ENCODE measurements at regions not wholly inside any gene's neighbourhood (a gene's known extent, or its start where the extent isn't known, plus 50 kb on each side); places are given as distances from the start of the nearest gene placed in this dataset.

DNA sequence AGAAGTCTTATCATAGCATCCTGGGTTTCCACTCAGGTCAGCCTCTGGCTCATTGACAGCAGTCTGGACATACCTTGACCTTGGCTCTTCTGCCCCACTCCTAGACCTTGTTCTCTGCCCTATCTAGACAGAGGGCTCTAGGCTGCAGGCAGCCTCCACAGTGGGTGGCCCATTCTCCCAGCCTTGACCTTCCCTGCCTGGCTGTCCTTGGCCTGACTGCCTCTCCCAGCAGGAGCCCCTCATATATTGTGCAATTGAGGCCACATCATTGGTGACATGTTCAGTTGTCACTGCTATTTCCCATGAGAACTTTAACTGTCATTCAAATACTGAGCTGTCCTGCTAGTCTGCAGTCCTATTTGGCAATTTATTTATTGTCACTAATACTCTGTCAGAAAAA, 503.4 kb downstream of the PLXNA4 start:
- TF ChIP-seq EZH2 (IDR thresholded peaks at IDR 0.05), result no peak
- TF ChIP-seq FOXP2 (optimal IDR thresholded peaks at IDR 0.05; ENCODE audit: control extremely low read depth, extremely low read length, insufficient read depth), result no peak
- no peak for TF ChIP-seq POLR2AphosphoS5 (IDR thresholded peaks at IDR 0.05; ENCODE audit: borderline replicate concordance, low read depth, low read length)
- DNase-seq (ENCODE audit: low read depth, low spot score), result no peak
- H3K9ac ChIP-seq (ENCODE audit: insufficient read length), result no peak overlapping the region
- no peaks in the 10 kb centered on the region for H3K36me3 ChIP-seq (ENCODE audit: insufficient read depth, low read length)
- no peaks in the 10 kb centered on the region for H3K9me3 ChIP-seq (ENCODE audit: low read depth, low read length)
- H3K4me3 ChIP-seq, result no peak overlapping the region
- no peak overlapping the region for H3K27ac ChIP-seq

DNA sequence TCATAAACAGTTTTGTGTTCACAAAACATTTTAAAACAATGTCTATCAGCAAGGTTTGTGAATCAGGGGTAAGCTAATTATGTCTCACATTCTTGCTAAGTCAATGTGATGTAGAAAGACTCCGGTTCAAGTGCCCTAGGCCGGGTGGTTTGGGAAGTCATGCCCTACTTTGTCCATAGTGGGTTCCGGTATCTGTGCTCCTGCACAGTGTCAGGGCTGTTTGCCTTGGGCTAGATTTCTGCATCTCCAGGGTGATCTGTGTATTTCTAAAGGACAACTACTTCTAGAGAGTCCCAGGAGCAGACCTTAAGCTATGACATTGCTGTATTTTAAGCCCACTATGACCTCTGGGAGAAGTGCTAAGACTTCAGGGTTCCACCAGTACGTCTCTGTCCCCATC, 504.1 kb downstream of the PLXNA4 start:
- H3K36me3 ChIP-seq (ENCODE audit: insufficient read depth, low read length), result no peaks in the 10 kb centered on the region
- no peak overlapping the region for H3K4me3 ChIP-seq
- no peaks in the 10 kb centered on the region for H3K9me3 ChIP-seq (ENCODE audit: low read depth, low read length)
- H3K27ac ChIP-seq, result no peak overlapping the region
- no peak for TF ChIP-seq POLR2AphosphoS5 (IDR thresholded peaks at IDR 0.05; ENCODE audit: borderline replicate concordance, low read depth, low read length)
- TF ChIP-seq FOXP2 (optimal IDR thresholded peaks at IDR 0.05; ENCODE audit: control extremely low read depth, extremely low read length, insufficient read depth), result no peak
- no peak for TF ChIP-seq EZH2 (IDR thresholded peaks at IDR 0.05)
- no peak for DNase-seq (ENCODE audit: low read depth, low spot score)
- H3K9ac ChIP-seq (ENCODE audit: insufficient read length), result no peak overlapping the region

DNA sequence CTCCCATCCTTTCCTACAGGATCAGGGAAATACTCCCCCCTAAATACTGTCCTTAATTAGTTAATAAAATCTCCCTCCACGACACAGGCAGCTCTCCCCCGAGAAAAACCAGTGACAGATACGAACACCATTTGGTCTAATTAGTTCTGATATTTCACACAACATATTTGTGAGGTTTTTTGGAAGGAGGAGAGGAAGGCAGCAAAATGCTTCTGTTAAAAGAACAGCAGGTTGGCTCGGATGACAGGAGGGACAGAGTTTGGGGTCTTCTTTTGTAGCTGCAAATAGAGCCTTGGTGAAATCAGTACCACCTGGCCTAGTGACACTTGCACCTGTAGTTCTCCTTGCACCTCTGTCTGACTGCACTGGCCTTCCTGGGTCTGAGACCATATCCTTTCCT, 507.0 kb downstream of the PLXNA4 start:
- H3K27ac ChIP-seq, result no peak overlapping the region
- H3K9ac ChIP-seq (ENCODE audit: insufficient read length), result no peak overlapping the region
- H3K36me3 ChIP-seq (ENCODE audit: insufficient read depth, low read length), result no peaks in the 10 kb centered on the region
- TF ChIP-seq POLR2AphosphoS5 (IDR thresholded peaks at IDR 0.05; ENCODE audit: borderline replicate concordance, low read depth, low read length) (no peak), EZH2 (IDR thresholded peaks at IDR 0.05) (no peak), FOXP2 (optimal IDR thresholded peaks at IDR 0.05; ENCODE audit: control extremely low read depth, extremely low read length, insufficient read depth) (no peak)
- no peak for DNase-seq (ENCODE audit: low read depth, low spot score)
- no peaks in the 10 kb centered on the region for H3K9me3 ChIP-seq (ENCODE audit: low read depth, low read length)
- H3K4me3 ChIP-seq, result no peak overlapping the region

DNA sequence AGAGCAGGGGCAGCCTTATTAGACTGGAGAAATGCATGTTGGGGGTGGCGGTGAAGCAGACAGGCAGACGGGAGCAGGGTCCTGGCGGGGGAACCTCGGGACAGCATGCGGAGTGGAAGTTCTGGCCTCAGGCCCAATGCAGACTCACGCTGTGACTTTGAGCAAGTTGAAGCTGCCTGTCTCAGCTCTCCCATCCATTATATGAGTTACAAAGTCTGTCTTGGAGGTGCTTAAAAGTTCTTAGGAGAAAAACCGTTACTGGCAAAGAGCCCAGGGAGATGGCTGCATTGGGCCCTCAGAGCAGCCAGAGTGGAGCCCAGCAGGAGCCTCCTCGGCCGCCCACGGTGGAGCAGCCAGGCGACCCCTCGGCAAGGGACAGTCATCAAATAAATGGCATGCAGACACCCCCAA, 509.5 kb downstream of the PLXNA4 start:
- TF ChIP-seq FOXP2 (optimal IDR thresholded peaks at IDR 0.05; ENCODE audit: control extremely low read depth, extremely low read length, insufficient read depth) (no peak), EZH2 (IDR thresholded peaks at IDR 0.05) (no peak)
- Histone ChIP-seq H3K4me3 (no peak overlapping the region), H3K36me3 (ENCODE audit: insufficient read depth, low read length) (no peaks in the 10 kb centered on the region), H3K9me3 (ENCODE audit: low read depth, low read length) (no peaks in the 10 kb centered on the region), H3K27ac (no peak overlapping the region), H3K9ac (ENCODE audit: insufficient read length) (no peak overlapping the region)
- no peak for DNase-seq (ENCODE audit: low read depth, low spot score)

DNA sequence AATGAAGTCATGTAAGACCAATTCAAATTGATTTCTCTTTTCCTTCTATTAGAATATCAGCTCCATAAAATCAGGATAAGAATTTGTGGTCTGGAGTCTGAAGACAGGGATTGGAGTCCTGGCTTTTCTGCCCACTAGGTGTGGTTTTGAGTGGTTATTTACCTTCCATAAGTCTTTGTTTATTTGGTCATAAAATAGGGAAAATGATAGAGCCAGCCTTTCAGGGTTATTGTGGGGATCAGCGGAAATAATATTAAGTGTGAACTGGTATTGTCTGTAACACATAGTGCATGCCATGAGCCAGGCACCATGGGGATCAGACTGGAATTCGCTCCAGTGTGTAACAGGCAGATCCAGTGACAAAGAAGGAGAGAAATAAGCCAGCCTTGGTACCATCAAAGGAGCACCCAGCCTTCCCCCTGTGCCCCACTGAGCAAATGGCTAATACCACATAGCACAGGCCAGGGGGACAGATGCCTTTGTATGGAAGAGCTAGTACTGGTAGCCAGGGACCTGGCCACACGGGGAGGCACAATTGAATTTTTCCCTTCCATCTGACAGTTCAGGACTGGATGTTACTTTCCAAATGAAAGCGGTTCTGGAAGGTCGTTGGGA, 509.7 kb upstream of the PODXL start:
- Histone ChIP-seq H3K4me3 (no peak overlapping the region), H3K27ac (no peak overlapping the region), H3K9ac (ENCODE audit: insufficient read length) (no peak overlapping the region), H3K9me3 (ENCODE audit: low read depth, low read length) (no peaks in the 10 kb centered on the region), H3K36me3 (ENCODE audit: insufficient read depth, low read length) (no peaks in the 10 kb centered on the region)
- TF ChIP-seq EZH2 (IDR thresholded peaks at IDR 0.05) (no peak), POLR2AphosphoS5 (IDR thresholded peaks at IDR 0.05; ENCODE audit: borderline replicate concordance, low read depth, low read length) (no peak), FOXP2 (optimal IDR thresholded peaks at IDR 0.05; ENCODE audit: control extremely low read depth, extremely low read length, insufficient read depth) (no peak)
- DNase-seq (ENCODE audit: low read depth, low spot score), result no peak

DNA sequence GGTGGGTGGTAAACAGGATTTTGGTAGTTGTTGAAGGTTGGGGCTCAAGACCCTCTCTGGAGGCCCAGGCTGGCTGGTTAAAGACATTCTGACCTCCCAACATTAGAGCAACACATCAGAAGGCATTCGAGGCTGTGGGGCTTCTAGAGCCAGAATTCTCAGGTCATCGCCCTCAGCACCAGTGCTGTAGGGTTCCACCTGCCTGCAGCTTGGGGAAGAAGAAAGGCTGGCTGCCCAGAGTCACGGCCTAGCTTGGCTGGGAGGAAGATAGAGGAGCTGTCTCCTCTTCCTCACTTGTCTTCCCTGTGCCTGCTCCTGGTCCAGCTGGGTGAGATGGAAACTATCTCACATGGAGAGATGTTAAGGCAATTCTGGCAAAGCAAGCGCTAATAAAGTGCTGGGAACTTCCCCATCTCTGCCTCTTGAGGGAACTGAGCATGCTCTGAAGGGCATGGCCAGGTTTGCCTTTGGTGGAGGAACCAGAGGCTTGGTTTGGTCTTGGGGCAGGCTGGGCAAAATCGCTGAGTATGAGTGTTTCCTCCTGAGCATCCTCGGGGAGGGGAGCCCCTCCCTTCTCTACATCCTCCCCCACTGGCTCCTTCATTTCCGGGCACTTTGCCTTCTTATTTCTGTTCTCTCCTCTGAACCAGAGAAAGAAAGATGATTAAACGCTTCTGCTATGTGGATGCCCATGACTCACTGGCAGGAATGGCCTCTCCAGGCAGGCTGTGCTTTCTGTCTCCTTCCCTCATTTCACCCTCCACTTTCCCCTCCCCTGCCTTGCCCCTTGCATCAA, 509.0 kb upstream of the PODXL start:
- Histone ChIP-seq H3K4me3 (no peak overlapping the region), H3K36me3 (ENCODE audit: insufficient read depth, low read length) (no peaks in the 10 kb centered on the region), H3K27ac (no peak overlapping the region), H3K9ac (ENCODE audit: insufficient read length) (no peak overlapping the region), H3K9me3 (ENCODE audit: low read depth, low read length) (no peaks in the 10 kb centered on the region)
- DNase-seq (ENCODE audit: low read depth, low spot score), result no peak
- TF ChIP-seq POLR2AphosphoS5 (IDR thresholded peaks at IDR 0.05; ENCODE audit: borderline replicate concordance, low read depth, low read length), result no peak
- TF ChIP-seq EZH2 (IDR thresholded peaks at IDR 0.05), result no peak
- no peak for TF ChIP-seq FOXP2 (optimal IDR thresholded peaks at IDR 0.05; ENCODE audit: control extremely low read depth, extremely low read length, insufficient read depth)

DNA sequence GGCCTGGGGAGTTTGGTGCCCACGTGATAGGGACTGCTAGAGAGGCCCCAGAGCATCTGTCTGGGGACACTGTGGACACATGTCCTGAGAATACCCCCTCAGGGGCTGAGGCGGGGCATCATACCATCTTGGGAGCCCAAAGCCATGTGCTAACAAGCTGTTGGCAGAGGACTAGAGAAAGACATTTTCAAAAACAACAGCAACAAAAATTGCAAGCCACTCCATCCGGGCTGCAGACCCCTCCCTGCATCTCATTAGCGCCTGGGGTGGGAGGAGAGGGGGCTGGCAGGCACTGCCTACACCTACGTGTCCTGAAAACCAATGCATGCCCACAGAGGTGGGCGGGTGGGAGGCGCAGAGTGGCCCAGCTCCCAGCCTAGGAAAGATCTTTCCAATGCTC, 507.4 kb upstream of the PODXL start:
- Histone ChIP-seq H3K9me3 (ENCODE audit: low read depth, low read length) (no peaks in the 10 kb centered on the region), H3K4me3 (no peak overlapping the region), H3K9ac (ENCODE audit: insufficient read length) (no peak overlapping the region), H3K36me3 (ENCODE audit: insufficient read depth, low read length) (no peaks in the 10 kb centered on the region), H3K27ac (no peak overlapping the region)
- no peak for TF ChIP-seq EZH2 (IDR thresholded peaks at IDR 0.05)
- no peak for DNase-seq (ENCODE audit: low read depth, low spot score)

DNA sequence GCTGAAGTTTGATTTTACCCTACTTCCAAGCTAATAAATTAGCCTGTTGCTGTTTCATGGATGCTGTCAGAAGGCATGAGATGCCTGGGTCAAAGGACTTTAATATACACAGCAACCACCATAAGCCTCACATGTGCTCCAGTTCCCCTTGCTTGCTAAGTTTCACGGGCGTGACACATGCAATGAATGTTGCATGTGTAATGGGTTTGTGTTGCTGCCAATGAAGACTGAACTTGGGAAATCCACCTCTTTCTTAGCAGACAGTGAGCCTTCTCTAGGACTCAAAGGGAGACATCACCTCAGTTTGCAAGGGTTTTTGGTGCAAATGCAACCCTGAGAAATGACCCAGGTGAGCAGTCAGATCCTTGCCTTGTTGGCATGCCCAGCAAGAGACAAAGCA, 505.5 kb upstream of the PODXL start:
- Histone ChIP-seq H3K9ac (ENCODE audit: insufficient read length) (no peak overlapping the region), H3K27ac (no peak overlapping the region), H3K9me3 (ENCODE audit: low read depth, low read length) (no peaks in the 10 kb centered on the region), H3K36me3 (ENCODE audit: insufficient read depth, low read length) (no peaks in the 10 kb centered on the region), H3K4me3 (no peak overlapping the region)
- TF ChIP-seq POLR2AphosphoS5 (IDR thresholded peaks at IDR 0.05; ENCODE audit: borderline replicate concordance, low read depth, low read length) (no peak), FOXP2 (optimal IDR thresholded peaks at IDR 0.05; ENCODE audit: control extremely low read depth, extremely low read length, insufficient read depth) (no peak), EZH2 (IDR thresholded peaks at IDR 0.05) (no peak)
- DNase-seq (ENCODE audit: low read depth, low spot score), result no peak

DNA sequence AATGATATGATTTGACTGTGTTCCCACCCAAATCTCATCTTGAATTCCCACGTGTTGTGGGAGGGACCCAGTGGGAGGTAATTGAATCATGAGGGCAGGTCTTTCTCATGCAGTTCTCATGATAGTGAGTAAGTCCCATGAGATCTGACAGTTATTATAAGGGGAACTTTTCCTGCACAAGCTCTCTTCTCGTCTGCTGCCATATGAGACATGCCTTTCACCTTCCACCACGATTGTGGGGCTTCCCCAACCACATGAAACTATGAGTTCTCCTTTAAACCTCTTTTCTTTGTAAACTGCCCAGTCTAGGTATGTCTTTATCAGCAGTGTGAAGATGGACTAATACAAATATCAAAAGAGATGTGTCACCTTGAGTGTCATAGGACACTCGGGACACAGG, 502.7 kb upstream of the PODXL start:
- Histone ChIP-seq H3K27ac (no peak overlapping the region), H3K9me3 (ENCODE audit: low read depth, low read length) (no peaks in the 10 kb centered on the region), H3K9ac (ENCODE audit: insufficient read length) (no peak overlapping the region), H3K4me3 (no peak overlapping the region), H3K36me3 (ENCODE audit: insufficient read depth, low read length) (no peaks in the 10 kb centered on the region)
- TF ChIP-seq FOXP2 (optimal IDR thresholded peaks at IDR 0.05; ENCODE audit: control extremely low read depth, extremely low read length, insufficient read depth), result no peak
- no peak for DNase-seq (ENCODE audit: low read depth, low spot score)
